H1 (cell line): ENCODE measurements at regions not wholly inside any gene's neighbourhood (a gene's known extent, or its start where the extent isn't known, plus 50 kb on each side); places are given as distances from the start of the nearest gene placed in this dataset.

ENCODE experiments used
- ASH2L ChIP-seq: fragments of 200-600, 300-600 bp; sonication (generic); IDR thresholded peaks from one replicate; pipeline ENCODE4 v1.7.1; 2017; ENCODE audit warnings: low read length
- CBX8 ChIP-seq: fragments of 300-800, 300-1000 bp; sonication (generic); IDR thresholded peaks from 2 replicates; pipeline ENCODE4 v1.7.1; 2016; ENCODE audit warnings: low read depth, low read length, borderline replicate concordance
- CEBPB ChIP-seq: IDR thresholded peaks from 2 replicates; pipeline ENCODE4 v1.6.1; 2012; ENCODE audit warnings: low read depth, low read length
- KDM5A ChIP-seq: fragments of 200-600 bp; IDR thresholded peaks from 2 replicates; pipeline ENCODE4 v1.7.1; 2012; ENCODE audit warnings: mild to moderate bottlenecking, low read length, inconsistent platforms, mixed read lengths
- RBBP5 ChIP-seq: IDR thresholded peaks from 2 replicates; pipeline ENCODE4 v1.7.1; 2012; ENCODE audit warnings: low read depth, mild to moderate bottlenecking, inconsistent platforms, low read length, moderate library complexity, borderline replicate concordance
- SIX5 ChIP-seq: IDR thresholded peaks from 2 replicates; pipeline ENCODE4 v1.6.1; 2011; ENCODE audit warnings: mild to moderate bottlenecking, low read depth, low read length
- TF ChIP-seq, protein P1 (sequence below), 3 experiments: IDR thresholded peaks; 1 replicate in 2 of 3; 2 replicates in 1 of 3; pipeline versions ENCODE4 v1.5.1 to v1.6.1; 2011; ENCODE audit warnings: low read length in 3 of 3, mild to moderate bottlenecking in 3 of 3, inconsistent platforms in 2 of 3, low read depth in 1 of 3, moderate library complexity in 1 of 3; ENCODE audit not compliant: insufficient read depth in 1 of 3; ENCODE audit errors: control extremely low read depth in 1 of 3
- TF ChIP-seq, protein P2 (sequence below): IDR thresholded peaks from 2 replicates; pipeline ENCODE4 v1.6.1; 2012; ENCODE audit warnings: inconsistent platforms

- TF ChIP-seq, protein P1, sequence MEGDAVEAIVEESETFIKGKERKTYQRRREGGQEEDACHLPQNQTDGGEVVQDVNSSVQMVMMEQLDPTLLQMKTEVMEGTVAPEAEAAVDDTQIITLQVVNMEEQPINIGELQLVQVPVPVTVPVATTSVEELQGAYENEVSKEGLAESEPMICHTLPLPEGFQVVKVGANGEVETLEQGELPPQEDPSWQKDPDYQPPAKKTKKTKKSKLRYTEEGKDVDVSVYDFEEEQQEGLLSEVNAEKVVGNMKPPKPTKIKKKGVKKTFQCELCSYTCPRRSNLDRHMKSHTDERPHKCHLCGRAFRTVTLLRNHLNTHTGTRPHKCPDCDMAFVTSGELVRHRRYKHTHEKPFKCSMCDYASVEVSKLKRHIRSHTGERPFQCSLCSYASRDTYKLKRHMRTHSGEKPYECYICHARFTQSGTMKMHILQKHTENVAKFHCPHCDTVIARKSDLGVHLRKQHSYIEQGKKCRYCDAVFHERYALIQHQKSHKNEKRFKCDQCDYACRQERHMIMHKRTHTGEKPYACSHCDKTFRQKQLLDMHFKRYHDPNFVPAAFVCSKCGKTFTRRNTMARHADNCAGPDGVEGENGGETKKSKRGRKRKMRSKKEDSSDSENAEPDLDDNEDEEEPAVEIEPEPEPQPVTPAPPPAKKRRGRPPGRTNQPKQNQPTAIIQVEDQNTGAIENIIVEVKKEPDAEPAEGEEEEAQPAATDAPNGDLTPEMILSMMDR (IDR thresholded peaks at IDR 0.05; ENCODE audit: control extremely low read depth in 1 of 3, insufficient read depth in 1 of 3, low read depth in 1 of 3, low read length in 3 of 3): no peak
- no peak for TF ChIP-seq CBX8
- no peak for TF ChIP-seq KDM5A
- no peak for TF ChIP-seq ASH2L
- no peak for TF ChIP-seq CEBPB
- TF ChIP-seq SIX5: no peak
- TF ChIP-seq, protein P2, sequence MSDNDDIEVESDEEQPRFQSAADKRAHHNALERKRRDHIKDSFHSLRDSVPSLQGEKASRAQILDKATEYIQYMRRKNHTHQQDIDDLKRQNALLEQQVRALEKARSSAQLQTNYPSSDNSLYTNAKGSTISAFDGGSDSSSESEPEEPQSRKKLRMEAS: no peak
- no peak for TF ChIP-seq RBBP5
Observed at GRCh38 chr9:13729955-13730354, 450.5 kb upstream of the MPDZ start (continued).
